ENCODE measurements at regions not wholly inside any gene's neighbourhood (a gene's known extent, or its start where the extent isn't known, plus 50 kb on each side); places are given as distances from the start of the nearest gene placed in this dataset.

GRCh38 chrX:137483554-137483953 lies 82.4 kb upstream of the ZIC3 start:
- Histone ChIP-seq H3K4me1 (no peaks in the 10 kb centered on the region), H3K27ac (no peak overlapping the region), H3K9me3 (peaks cover 0 to 11% of the 10 kb centered on the region in 2 donors), H3K4me3 (no peak overlapping the region), H3K36me3 (no peaks in the 10 kb centered on the region), H3K27me3 (no peaks in the 10 kb centered on the region)
- DNase-seq (ENCODE audit: low spot score): no peak
- TF ChIP-seq CTCF (IDR thresholded peaks at IDR 0.05): no peak

- H3K4me3 ChIP-seq: no peak overlapping the region
- TF ChIP-seq CTCF (IDR thresholded peaks at IDR 0.05): no peak
- no peaks in the 10 kb centered on the region for H3K27me3 ChIP-seq
- no peak for DNase-seq (ENCODE audit: low spot score)
- H3K9me3 ChIP-seq: peaks cover 0 to 11% of the 10 kb centered on the region in 2 donors
- H3K27ac ChIP-seq: no peak overlapping the region
- no peaks in the 10 kb centered on the region for H3K36me3 ChIP-seq
- no peaks in the 10 kb centered on the region for H3K4me1 ChIP-seq
Observed at GRCh38 chrX:137482136-137482535, 83.8 kb upstream of the ZIC3 start.

GRCh38 chrX:137479386-137479785 lies 86.5 kb upstream of the ZIC3 start:
- Histone ChIP-seq H3K27ac (no peak overlapping the region), H3K36me3 (no peaks in the 10 kb centered on the region), H3K9me3 (no peaks in the 10 kb centered on the region), H3K4me1 (no peaks in the 10 kb centered on the region), H3K4me3 (no peak overlapping the region), H3K27me3 (no peaks in the 10 kb centered on the region)
- DNase-seq (ENCODE audit: low spot score): no peak
- no peak for TF ChIP-seq CTCF (IDR thresholded peaks at IDR 0.05)

GRCh38 chrX:137441711-137442110 lies 124.2 kb upstream of the ZIC3 start:
- H3K27ac ChIP-seq: no peak overlapping the region
- peaks cover 0 to 12% of the 10 kb centered on the region in 2 donors for H3K9me3 ChIP-seq
- TF ChIP-seq CTCF (IDR thresholded peaks at IDR 0.05): no peak
- H3K27me3 ChIP-seq: no peaks in the 10 kb centered on the region
- no peaks in the 10 kb centered on the region for H3K4me1 ChIP-seq
- no peak for DNase-seq (ENCODE audit: low spot score)
- H3K4me3 ChIP-seq: no peak overlapping the region
- no peaks in the 10 kb centered on the region for H3K36me3 ChIP-seq

- Histone ChIP-seq H3K27me3 (peaks cover 6 to 14% of the 10 kb centered on the region in 2 donors), H3K4me1 (peaks cover 0 to 9% of the 10 kb centered on the region in 2 donors), H3K9me3 (peaks cover 0 to 7% of the 10 kb centered on the region in 2 donors), H3K4me3 (no peak overlapping the region), H3K36me3 (no peaks in the 10 kb centered on the region), H3K27ac (no peak overlapping the region)
- no peak for TF ChIP-seq CTCF (IDR thresholded peaks at IDR 0.05)
- DNase-seq (ENCODE audit: low spot score): no peak
Observed at GRCh38 chrX:137432609-137433008, 133.3 kb upstream of the ZIC3 start.

- H3K4me1 ChIP-seq: peaks cover 0 to 16% of the 10 kb centered on the region in 2 donors
- H3K27me3 ChIP-seq: peaks cover 10 to 21% of the 10 kb centered on the region in 2 donors
- H3K4me3 ChIP-seq: no peak overlapping the region
- TF ChIP-seq CTCF (IDR thresholded peaks at IDR 0.05): no peak
- H3K36me3 ChIP-seq: no peaks in the 10 kb centered on the region
- no peak overlapping the region for H3K27ac ChIP-seq
- H3K9me3 ChIP-seq: peaks cover 0 to 7% of the 10 kb centered on the region in 2 donors
- no peak for DNase-seq (ENCODE audit: low spot score)
Observed at GRCh38 chrX:137431693-137432488, 134.0 kb upstream of the ZIC3 start.

Data from right atrium auricular region (tissue), 2 donors.